Heart left ventricle (tissue), 13 donors: ENCODE measurements at regions not wholly inside any gene's neighbourhood (a gene's known extent, or its start where the extent isn't known, plus 50 kb on each side); places are given as distances from the start of the nearest gene placed in this dataset.

Source experiments
- CTCF ChIP-seq, 12 donors: fragments of 200-600 bp; sonication (generic) in 4 of 12; IDR thresholded peaks; one replicate each; pipeline versions ENCODE4 v1.5.0 to v1.8.0; 2018 to 2022; ENCODE audit warnings: antibody characterized with exemption in 12 of 12, mild to moderate bottlenecking in 5 of 12
- POLR2A ChIP-seq, 2 donors: fragments of 450-650 bp; IDR thresholded peaks; one replicate each; pipeline ENCODE4 v1.6.1; 2017; ENCODE audit warnings: antibody characterized with exemption in 2 of 2, mild to moderate bottlenecking in 2 of 2, moderate library complexity in 2 of 2
- donor health status: ischemic (EF 13 %, LVEDD 7.1; RV severe dilation, severe dysfunction).
- donor health status: DM: no; HTN: yes; CAD: no.
- donor health status: DM: no; HTN: no; CAD: no.
- donor health status: ischemic (EF 25% LVEDD 6.9; RV normal size, moderate dysfunction).
- donor health status: ischemic (EF 25% LVEDD 5.7; RV mildly dilated, moderate dysfunction).
- donor health status: ischemic (EF 35%, LVEDD 5.7; RV mildly dilated, moderate dysfunction).
- donor health status: nonischemic (EF 11% LVEDD 7.7; RV severe dilation, severe dysfunction).
- donor health status: DM: yes; HTN: yes; CAD: no.
- donor health status: PGD.
- donor health status: ischemic (EF 29% LVEDD 5.4; RV normal size, mild dysfunction).
- donor health status: nonischemic (EF 23%, LVEDD 6.1; RV moderate dilation, normal function).

DNA sequence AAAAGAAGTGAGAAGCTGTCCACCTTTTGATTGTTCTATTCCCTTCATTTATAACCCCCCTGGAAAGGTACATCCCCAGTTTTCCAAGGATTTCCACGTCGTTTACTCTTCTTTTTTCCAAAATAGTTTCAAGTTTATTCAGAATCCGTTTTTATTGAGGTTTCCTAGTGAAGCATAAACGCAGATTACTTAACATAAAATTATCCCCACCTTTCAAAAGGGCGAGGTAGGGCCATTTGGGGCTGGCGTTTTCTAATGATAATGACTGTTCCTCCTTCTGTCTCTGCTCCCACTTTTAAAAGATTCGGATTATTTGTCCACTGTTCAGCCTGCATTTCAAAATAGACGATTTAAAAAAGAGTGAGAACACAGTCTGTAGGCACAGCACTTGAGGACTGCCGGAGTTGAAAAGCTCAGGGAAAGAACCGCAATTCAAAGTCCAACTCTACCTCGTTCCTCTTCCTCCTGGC lies 165.2 kb upstream of the PPP1R3A start:
- TF ChIP-seq CTCF (IDR thresholded peaks at IDR 0.05) (no peak), POLR2A (IDR thresholded peaks at IDR 0.05) (no peak)
